WTC11 (cell line): ENCODE measurements at regions not wholly inside any gene's neighbourhood (a gene's known extent, or its start where the extent isn't known, plus 50 kb on each side); places are given as distances from the start of the nearest gene placed in this dataset.

ENCODE experiments used
- ATAC-seq: fragments of 200-7000 bp; cut with Tn5 transposase; 2 replicates; pipeline ENCODE4 v1.10.0; 2021; ENCODE audit warnings: mild to moderate bottlenecking, moderate library complexity
- CTCF ChIA-PET: fragments of 300-600 bp; sonication (Branson Sonifier 250); formaldehyde crosslinking; loops from one replicate; lab custom pipeline; 2021; ENCODE audit warnings: antibody characterized with exemption; lab: Charles Lee
- POLR2A ChIA-PET: fragments of 350-600 bp; sonication (Branson Sonifier 250); formaldehyde crosslinking; loops from one replicate; lab custom pipeline; 2021; ENCODE audit warnings: antibody characterized with exemption; lab: Charles Lee
- DNase-seq: peaks from one replicate; pipeline ENCODE4 v3.0.0; 2021; ENCODE audit warnings: low spot score
- H3K27ac Mint-ChIP-seq: 2 replicates; pipeline ENCODE4 v1.8.0; 2021; ENCODE audit warnings: mixed read lengths
- H3K27me3 Mint-ChIP-seq: 2 replicates; pipeline ENCODE4 v1.8.0; 2021; ENCODE audit warnings: low read depth, mild to moderate bottlenecking, moderate library complexity, mixed read lengths
- H3K36me3 Mint-ChIP-seq: 2 replicates; pipeline ENCODE4 v1.8.0; 2021; ENCODE audit warnings: mixed read lengths
- H3K4me1 Mint-ChIP-seq: 2 replicates; pipeline ENCODE4 v1.8.0; 2022; ENCODE audit warnings: mixed read lengths
- H3K4me3 Mint-ChIP-seq: 2 replicates; pipeline ENCODE4 v1.8.0; 2021; ENCODE audit warnings: mild to moderate bottlenecking, moderate library complexity, mixed read lengths
- H3K9me3 Mint-ChIP-seq: 2 replicates; pipeline ENCODE4 v1.8.0; 2021; ENCODE audit warnings: mixed read lengths
- AR ChIP-seq: fragments of 250-450 bp; sonication (Bioruptor Pico); IDR thresholded peaks from 2 replicates; pipeline ENCODE4 v1.9.0; 2021; ENCODE audit warnings: mild to moderate bottlenecking
- ATF1 ChIP-seq: sonication (generic); formaldehyde crosslinking; IDR thresholded peaks from 2 replicates; pipeline ENCODE4 v1.8.1; 2023; ENCODE audit warnings: mild to moderate bottlenecking, moderate library complexity, missing genetic modification reagents
- E2F4 ChIP-seq: sonication (generic); formaldehyde crosslinking; IDR thresholded peaks from 2 replicates; pipeline ENCODE4 v1.8.1; 2022; ENCODE audit warnings: low read depth, mild to moderate bottlenecking, moderate library complexity, missing genetic modification reagents, borderline replicate concordance
- FOXJ3 ChIP-seq: sonication (generic); formaldehyde crosslinking; IDR thresholded peaks from 2 replicates; pipeline ENCODE4 v1.9.0; 2021; ENCODE audit warnings: missing genetic modification reagents, mild to moderate bottlenecking, borderline replicate concordance
- FOXP1 ChIP-seq: sonication (generic); formaldehyde crosslinking; IDR thresholded peaks from 2 replicates; pipeline ENCODE4 v1.8.0; 2022; ENCODE audit warnings: missing genetic modification reagents, mild to moderate bottlenecking, moderate library complexity, borderline replicate concordance
- JAZF1 ChIP-seq: fragments of 250-450 bp; sonication (Bioruptor Pico); IDR thresholded peaks from 2 replicates; pipeline ENCODE4 v1.9.0; 2021; ENCODE audit warnings: moderate library complexity, mild to moderate bottlenecking, inconsistent platforms
- OVOL2 ChIP-seq: fragments of 250-450 bp; sonication (Bioruptor Pico); IDR thresholded peaks from 2 replicates; pipeline ENCODE4 v1.9.0; 2021; ENCODE audit warnings: mild to moderate bottlenecking, borderline replicate concordance
- RORB ChIP-seq: fragments of 250-450 bp; sonication (Bioruptor Pico); IDR thresholded peaks from 2 replicates; pipeline ENCODE4 v1.9.0; 2021; ENCODE audit warnings: mild to moderate bottlenecking
- USF2 ChIP-seq: sonication (generic); formaldehyde crosslinking; IDR thresholded peaks from 2 replicates; pipeline ENCODE4 v1.8.1; 2023; ENCODE audit warnings: mild to moderate bottlenecking, missing genetic modification reagents, moderate library complexity
- ZBTB21 ChIP-seq: sonication (generic); formaldehyde crosslinking; IDR thresholded peaks from 2 replicates; pipeline ENCODE4 v1.8.1; 2023; ENCODE audit warnings: mild to moderate bottlenecking, missing genetic modification reagents, borderline replicate concordance
- ZNF219 ChIP-seq: sonication (generic); formaldehyde crosslinking; IDR thresholded peaks from 2 replicates; pipeline ENCODE4 v1.8.0; 2023; ENCODE audit warnings: missing genetic modification reagents, mild to moderate bottlenecking, borderline replicate concordance
- ZNF317 ChIP-seq: sonication (generic); formaldehyde crosslinking; IDR thresholded peaks from 2 replicates; pipeline ENCODE4 v1.8.1; 2023; ENCODE audit warnings: low read depth, mild to moderate bottlenecking, moderate library complexity, missing genetic modification reagents, borderline replicate concordance
- ZNF671 ChIP-seq: fragments of 250-450 bp; sonication (Bioruptor Pico); IDR thresholded peaks from 2 replicates; pipeline ENCODE4 v1.8.0; 2021; ENCODE audit warnings: mild to moderate bottlenecking
- TF ChIP-seq, protein P1 (sequence below): sonication (generic); formaldehyde crosslinking; IDR thresholded peaks from 2 replicates; pipeline ENCODE4 v1.8.0; 2022; ENCODE audit warnings: mild to moderate bottlenecking, missing genetic modification reagents
- TF ChIP-seq, protein P2 (sequence below): sonication (generic); formaldehyde crosslinking; IDR thresholded peaks from 2 replicates; pipeline ENCODE4 v1.8.0; 2023; ENCODE audit warnings: mild to moderate bottlenecking, missing genetic modification reagents
- TF ChIP-seq, protein P3 (sequence below): fragments of 250-450 bp; sonication (Bioruptor Pico); IDR thresholded peaks from 2 replicates; pipeline ENCODE4 v1.9.0; 2021; ENCODE audit warnings: mild to moderate bottlenecking, borderline replicate concordance
- TF ChIP-seq, protein P4 (sequence below): fragments of 250-450 bp; sonication (Bioruptor Pico); IDR thresholded peaks from 2 replicates; pipeline ENCODE4 v1.9.0; 2021; ENCODE audit warnings: moderate library complexity, mild to moderate bottlenecking, inconsistent platforms, borderline replicate concordance

- TF ChIP-seq USF2 (CRISPR knock-in tag) (no peak), ZNF317 (no peak), RORB (no peak)
- TF ChIP-seq, protein P1, sequence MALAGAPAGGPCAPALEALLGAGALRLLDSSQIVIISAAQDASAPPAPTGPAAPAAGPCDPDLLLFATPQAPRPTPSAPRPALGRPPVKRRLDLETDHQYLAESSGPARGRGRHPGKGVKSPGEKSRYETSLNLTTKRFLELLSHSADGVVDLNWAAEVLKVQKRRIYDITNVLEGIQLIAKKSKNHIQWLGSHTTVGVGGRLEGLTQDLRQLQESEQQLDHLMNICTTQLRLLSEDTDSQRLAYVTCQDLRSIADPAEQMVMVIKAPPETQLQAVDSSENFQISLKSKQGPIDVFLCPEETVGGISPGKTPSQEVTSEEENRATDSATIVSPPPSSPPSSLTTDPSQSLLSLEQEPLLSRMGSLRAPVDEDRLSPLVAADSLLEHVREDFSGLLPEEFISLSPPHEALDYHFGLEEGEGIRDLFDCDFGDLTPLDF = no peak
Observed at GRCh38 chr5:152466085-152466745, 61.1 kb upstream of the NMUR2 start (continued).

DNA sequence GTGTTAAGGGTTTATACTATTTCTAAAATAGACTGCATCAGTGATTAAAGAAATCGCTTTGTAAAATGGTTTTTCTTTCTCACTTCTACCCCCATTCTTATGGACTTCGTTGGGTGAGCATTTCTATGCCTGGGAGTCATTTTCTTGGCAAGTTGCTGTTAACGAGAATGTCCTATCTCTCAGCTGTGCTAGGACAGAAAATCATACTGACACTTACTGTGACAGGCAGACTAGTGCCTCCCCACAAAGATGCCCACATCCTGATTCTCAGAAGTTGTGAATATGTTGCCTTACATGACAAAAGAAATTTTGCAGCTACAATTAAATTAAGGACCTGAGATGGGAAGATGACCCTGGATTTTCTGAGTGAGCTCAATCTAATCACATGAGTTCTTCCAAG lies 65.1 kb upstream of the NMUR2 start:
- Mint-ChIP-seq H3K27me3 (no peaks in the 10 kb centered on the region), H3K4me1 (peaks cover 25% of the 10 kb centered on the region), H3K36me3 (no peaks in the 10 kb centered on the region), H3K9me3 (no peaks in the 10 kb centered on the region), H3K4me3 (no peak overlapping the region), H3K27ac (no peak overlapping the region)
- DNase-seq (no peak), ATAC-seq (no peak)
- TF ChIP-seq ATF1 (CRISPR knock-in tag) (no peak), E2F4 (no peak), FOXP1 (CRISPR knock-in tag) (no peak)
- TF ChIP-seq, protein P2, sequence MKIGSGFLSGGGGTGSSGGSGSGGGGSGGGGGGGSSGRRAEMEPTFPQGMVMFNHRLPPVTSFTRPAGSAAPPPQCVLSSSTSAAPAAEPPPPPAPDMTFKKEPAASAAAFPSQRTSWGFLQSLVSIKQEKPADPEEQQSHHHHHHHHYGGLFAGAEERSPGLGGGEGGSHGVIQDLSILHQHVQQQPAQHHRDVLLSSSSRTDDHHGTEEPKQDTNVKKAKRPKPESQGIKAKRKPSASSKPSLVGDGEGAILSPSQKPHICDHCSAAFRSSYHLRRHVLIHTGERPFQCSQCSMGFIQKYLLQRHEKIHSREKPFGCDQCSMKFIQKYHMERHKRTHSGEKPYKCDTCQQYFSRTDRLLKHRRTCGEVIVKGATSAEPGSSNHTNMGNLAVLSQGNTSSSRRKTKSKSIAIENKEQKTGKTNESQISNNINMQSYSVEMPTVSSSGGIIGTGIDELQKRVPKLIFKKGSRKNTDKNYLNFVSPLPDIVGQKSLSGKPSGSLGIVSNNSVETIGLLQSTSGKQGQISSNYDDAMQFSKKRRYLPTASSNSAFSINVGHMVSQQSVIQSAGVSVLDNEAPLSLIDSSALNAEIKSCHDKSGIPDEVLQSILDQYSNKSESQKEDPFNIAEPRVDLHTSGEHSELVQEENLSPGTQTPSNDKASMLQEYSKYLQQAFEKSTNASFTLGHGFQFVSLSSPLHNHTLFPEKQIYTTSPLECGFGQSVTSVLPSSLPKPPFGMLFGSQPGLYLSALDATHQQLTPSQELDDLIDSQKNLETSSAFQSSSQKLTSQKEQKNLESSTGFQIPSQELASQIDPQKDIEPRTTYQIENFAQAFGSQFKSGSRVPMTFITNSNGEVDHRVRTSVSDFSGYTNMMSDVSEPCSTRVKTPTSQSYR = no peak
- TF ChIP-seq, protein P3, sequence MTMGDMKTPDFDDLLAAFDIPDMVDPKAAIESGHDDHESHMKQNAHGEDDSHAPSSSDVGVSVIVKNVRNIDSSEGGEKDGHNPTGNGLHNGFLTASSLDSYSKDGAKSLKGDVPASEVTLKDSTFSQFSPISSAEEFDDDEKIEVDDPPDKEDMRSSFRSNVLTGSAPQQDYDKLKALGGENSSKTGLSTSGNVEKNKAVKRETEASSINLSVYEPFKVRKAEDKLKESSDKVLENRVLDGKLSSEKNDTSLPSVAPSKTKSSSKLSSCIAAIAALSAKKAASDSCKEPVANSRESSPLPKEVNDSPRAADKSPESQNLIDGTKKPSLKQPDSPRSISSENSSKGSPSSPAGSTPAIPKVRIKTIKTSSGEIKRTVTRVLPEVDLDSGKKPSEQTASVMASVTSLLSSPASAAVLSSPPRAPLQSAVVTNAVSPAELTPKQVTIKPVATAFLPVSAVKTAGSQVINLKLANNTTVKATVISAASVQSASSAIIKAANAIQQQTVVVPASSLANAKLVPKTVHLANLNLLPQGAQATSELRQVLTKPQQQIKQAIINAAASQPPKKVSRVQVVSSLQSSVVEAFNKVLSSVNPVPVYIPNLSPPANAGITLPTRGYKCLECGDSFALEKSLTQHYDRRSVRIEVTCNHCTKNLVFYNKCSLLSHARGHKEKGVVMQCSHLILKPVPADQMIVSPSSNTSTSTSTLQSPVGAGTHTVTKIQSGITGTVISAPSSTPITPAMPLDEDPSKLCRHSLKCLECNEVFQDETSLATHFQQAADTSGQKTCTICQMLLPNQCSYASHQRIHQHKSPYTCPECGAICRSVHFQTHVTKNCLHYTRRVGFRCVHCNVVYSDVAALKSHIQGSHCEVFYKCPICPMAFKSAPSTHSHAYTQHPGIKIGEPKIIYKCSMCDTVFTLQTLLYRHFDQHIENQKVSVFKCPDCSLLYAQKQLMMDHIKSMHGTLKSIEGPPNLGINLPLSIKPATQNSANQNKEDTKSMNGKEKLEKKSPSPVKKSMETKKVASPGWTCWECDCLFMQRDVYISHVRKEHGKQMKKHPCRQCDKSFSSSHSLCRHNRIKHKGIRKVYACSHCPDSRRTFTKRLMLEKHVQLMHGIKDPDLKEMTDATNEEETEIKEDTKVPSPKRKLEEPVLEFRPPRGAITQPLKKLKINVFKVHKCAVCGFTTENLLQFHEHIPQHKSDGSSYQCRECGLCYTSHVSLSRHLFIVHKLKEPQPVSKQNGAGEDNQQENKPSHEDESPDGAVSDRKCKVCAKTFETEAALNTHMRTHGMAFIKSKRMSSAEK (CRISPR knock-in tag) = no peak
- ChIA-PET POLR2A (no interaction called here), CTCF (interaction anchor here (0.6 to 0.8 kb wide), 2 partner anchors 44 to 120 kb away, joined by 3 read pairs; no protein-coding TSS in a partner anchor)

- ATAC-seq = no peak
- POLR2A ChIA-PET = no interaction called here
- TF ChIP-seq, protein P4, sequence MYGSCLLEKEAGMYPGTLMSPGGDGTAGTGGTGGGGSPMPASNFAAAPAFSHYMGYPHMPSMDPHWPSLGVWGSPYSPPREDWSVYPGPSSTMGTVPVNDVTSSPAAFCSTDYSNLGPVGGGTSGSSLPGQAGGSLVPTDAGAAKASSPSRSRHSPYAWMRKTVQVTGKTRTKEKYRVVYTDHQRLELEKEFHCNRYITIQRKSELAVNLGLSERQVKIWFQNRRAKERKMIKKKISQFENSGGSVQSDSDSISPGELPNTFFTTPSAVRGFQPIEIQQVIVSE = no peak
- no peak for TF ChIP-seq ZNF219 (CRISPR knock-in tag)
- no peak for TF ChIP-seq AR
- no peak for TF ChIP-seq FOXJ3 (CRISPR knock-in tag)
- TF ChIP-seq ZBTB21 (CRISPR knock-in tag) = no peak
- no peak for TF ChIP-seq ZNF671
- no peak for TF ChIP-seq OVOL2
- TF ChIP-seq JAZF1 (CRISPR knock-in tag) = no peak
Observed at GRCh38 chr5:152472083-152472482, 67.0 kb upstream of the NMUR2 start.

More at GRCh38 chr5:152472083-152472482, 67.0 kb upstream of the NMUR2 start:
- Mint-ChIP-seq H3K27me3 (no peaks in the 10 kb centered on the region), H3K4me1 (peaks cover 25% of the 10 kb centered on the region), H3K4me3 (no peak overlapping the region), H3K27ac (no peak overlapping the region), H3K9me3 (no peaks in the 10 kb centered on the region), H3K36me3 (no peaks in the 10 kb centered on the region)
- CTCF ChIA-PET = interaction anchor here (1.2 kb wide), 1 partner anchor 17 kb away, joined by 4 read pairs; no protein-coding TSS in a partner anchor
- no peak for DNase-seq
